Left ventricle myocardium inferior (tissue), 1 donor: ENCODE measurements at regions not wholly inside any gene's neighbourhood (a gene's known extent, or its start where the extent isn't known, plus 50 kb on each side); places are given as distances from the start of the nearest gene placed in this dataset.

Experiments
- DNase-seq: peaks from one replicate; pipeline ENCODE4 v3.0.0-alpha.2; 2020
- H3K27ac ChIP-seq: fragments of 200-600 bp; replicated peaks from 2 replicates; pipeline ENCODE4 v1.8.0; 2021
- H3K27me3 ChIP-seq: fragments of 200-600 bp; 2 replicates; pipeline ENCODE4 v1.8.0; 2021; ENCODE audit warnings: low read depth
- H3K36me3 ChIP-seq: fragments of 200-600 bp; 2 replicates; pipeline ENCODE4 v1.8.0; 2021
- H3K4me1 ChIP-seq: fragments of 200-600 bp; 2 replicates; pipeline ENCODE4 v1.8.0; 2021
- H3K4me3 ChIP-seq: fragments of 200-600 bp; 2 replicates; pipeline ENCODE4 v1.8.0; 2021; ENCODE audit warnings: mild to moderate bottlenecking, moderate library complexity
- H3K9me3 ChIP-seq: fragments of 200-600 bp; replicated peaks from 2 replicates; pipeline ENCODE4 v1.8.0; 2021
- intact Hi-C: fragments of 100-400 bp; cut with micrococcal nuclease; formaldehyde crosslinking; loops from one replicate; pipeline ENCODE4 v1.11.0; 2022
- TF ChIP-seq, protein P1 (sequence below): fragments of 200-600 bp; IDR thresholded peaks from 2 replicates; pipeline ENCODE4 v1.8.0; 2021; ENCODE audit warnings: antibody characterized with exemption, mild to moderate bottlenecking, borderline replicate concordance
- donor health status: DM: no; HTN: yes; CAD: no; lungs with severe emphysema.

- TF ChIP-seq, protein P1, sequence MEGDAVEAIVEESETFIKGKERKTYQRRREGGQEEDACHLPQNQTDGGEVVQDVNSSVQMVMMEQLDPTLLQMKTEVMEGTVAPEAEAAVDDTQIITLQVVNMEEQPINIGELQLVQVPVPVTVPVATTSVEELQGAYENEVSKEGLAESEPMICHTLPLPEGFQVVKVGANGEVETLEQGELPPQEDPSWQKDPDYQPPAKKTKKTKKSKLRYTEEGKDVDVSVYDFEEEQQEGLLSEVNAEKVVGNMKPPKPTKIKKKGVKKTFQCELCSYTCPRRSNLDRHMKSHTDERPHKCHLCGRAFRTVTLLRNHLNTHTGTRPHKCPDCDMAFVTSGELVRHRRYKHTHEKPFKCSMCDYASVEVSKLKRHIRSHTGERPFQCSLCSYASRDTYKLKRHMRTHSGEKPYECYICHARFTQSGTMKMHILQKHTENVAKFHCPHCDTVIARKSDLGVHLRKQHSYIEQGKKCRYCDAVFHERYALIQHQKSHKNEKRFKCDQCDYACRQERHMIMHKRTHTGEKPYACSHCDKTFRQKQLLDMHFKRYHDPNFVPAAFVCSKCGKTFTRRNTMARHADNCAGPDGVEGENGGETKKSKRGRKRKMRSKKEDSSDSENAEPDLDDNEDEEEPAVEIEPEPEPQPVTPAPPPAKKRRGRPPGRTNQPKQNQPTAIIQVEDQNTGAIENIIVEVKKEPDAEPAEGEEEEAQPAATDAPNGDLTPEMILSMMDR, result no peak
- no peak overlapping the region for H3K4me3 ChIP-seq
- H3K36me3 ChIP-seq, result no peaks in the 10 kb centered on the region
- no peak for DNase-seq
- intact Hi-C loops, result no loop called here
- no peaks in the 10 kb centered on the region for H3K9me3 ChIP-seq
- H3K27me3 ChIP-seq, result peaks cover 7% of the 10 kb centered on the region
- H3K4me1 ChIP-seq, result no peaks in the 10 kb centered on the region
- H3K27ac ChIP-seq, result no peak overlapping the region
Measured at GRCh38 chr18:11271954-11272353, 122.6 kb upstream of the PIEZO2 start.

- H3K36me3 ChIP-seq, result no peaks in the 10 kb centered on the region
- peaks cover 10% of the 10 kb centered on the region for H3K27me3 ChIP-seq
- intact Hi-C loops, result no loop called here
- H3K9me3 ChIP-seq, result peaks cover 6% of the 10 kb centered on the region
- TF ChIP-seq, protein P1, result no peak
- H3K4me3 ChIP-seq, result no peak overlapping the region
- no peak for DNase-seq
- H3K27ac ChIP-seq, result no peak overlapping the region
- no peaks in the 10 kb centered on the region for H3K4me1 ChIP-seq
Measured at GRCh38 chr18:11269257-11269656, 119.9 kb upstream of the PIEZO2 start.

GRCh38 chr18:11268741-11269233 lies 119.4 kb upstream of the PIEZO2 start:
- Histone ChIP-seq H3K4me1 (no peaks in the 10 kb centered on the region), H3K9me3 (peaks cover 10% of the 10 kb centered on the region), H3K4me3 (no peak overlapping the region), H3K36me3 (no peaks in the 10 kb centered on the region), H3K27ac (no peak overlapping the region), H3K27me3 (peaks cover 10% of the 10 kb centered on the region)
- intact Hi-C loops, result no loop called here
- TF ChIP-seq, protein P1, result no peak
- no peak for DNase-seq

DNA sequence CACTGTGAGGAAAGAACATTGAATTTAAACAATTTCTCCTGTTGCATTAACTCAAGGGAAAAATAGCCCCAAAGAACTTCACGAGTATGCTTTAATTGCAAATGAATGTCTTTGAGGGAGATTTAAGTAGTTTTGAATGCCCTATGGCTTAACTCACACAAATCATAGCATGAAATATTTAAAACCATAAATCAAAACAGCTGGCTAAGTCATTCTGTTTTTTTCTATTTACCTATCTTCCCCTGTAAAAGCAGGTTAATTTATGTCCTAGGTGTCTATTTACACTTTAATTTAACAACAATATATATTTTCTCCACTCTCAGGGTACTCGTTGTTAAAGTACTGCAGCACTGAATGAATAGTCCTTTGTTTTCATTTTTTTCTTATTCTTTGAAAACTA lies 118.8 kb upstream of the PIEZO2 start:
- H3K36me3 ChIP-seq, result no peaks in the 10 kb centered on the region
- H3K4me1 ChIP-seq, result no peaks in the 10 kb centered on the region
- intact Hi-C loops, result no loop called here
- H3K9me3 ChIP-seq, result peaks cover 16% of the 10 kb centered on the region
- H3K4me3 ChIP-seq, result no peak overlapping the region
- no peak overlapping the region for H3K27ac ChIP-seq
- DNase-seq, result no peak
- peaks cover 10% of the 10 kb centered on the region for H3K27me3 ChIP-seq
- TF ChIP-seq, protein P1, result no peak

- H3K27ac ChIP-seq, result no peak overlapping the region
- no peak for DNase-seq
- no peaks in the 10 kb centered on the region for H3K36me3 ChIP-seq
- peaks cover 10% of the 10 kb centered on the region for H3K27me3 ChIP-seq
- intact Hi-C loops, result no loop called here
- H3K9me3 ChIP-seq, result peaks cover 16% of the 10 kb centered on the region
- H3K4me1 ChIP-seq, result no peaks in the 10 kb centered on the region
- TF ChIP-seq, protein P1, result no peak
- H3K4me3 ChIP-seq, result no peak overlapping the region
Measured at GRCh38 chr18:11266781-11267480, 117.6 kb upstream of the PIEZO2 start.
